Heart left ventricle (tissue), 13 donors: ENCODE measurements at regions not wholly inside any gene's neighbourhood (a gene's known extent, or its start where the extent isn't known, plus 50 kb on each side); places are given as distances from the start of the nearest gene placed in this dataset.

ENCODE experiments used
- POLR2A ChIP-seq, 2 donors: fragments of 450-650 bp; IDR thresholded peaks; one replicate each; pipeline ENCODE4 v1.6.1; 2017; ENCODE audit warnings: antibody characterized with exemption in 2 of 2, mild to moderate bottlenecking in 2 of 2, moderate library complexity in 2 of 2
- TF ChIP-seq, protein P1 (sequence below), 12 donors: fragments of 200-600 bp; sonication (generic) in 4 of 12; IDR thresholded peaks; one replicate each; pipeline versions ENCODE4 v1.5.0 to v1.8.0; 2018 to 2022; ENCODE audit warnings: antibody characterized with exemption in 12 of 12, mild to moderate bottlenecking in 5 of 12
- donor health status: ischemic (EF 13 %, LVEDD 7.1; RV severe dilation, severe dysfunction).
- donor health status: DM: no; HTN: yes; CAD: no.
- donor health status: DM: no; HTN: no; CAD: no.
- donor health status: ischemic (EF 25% LVEDD 6.9; RV normal size, moderate dysfunction).
- donor health status: ischemic (EF 25% LVEDD 5.7; RV mildly dilated, moderate dysfunction).
- donor health status: ischemic (EF 35%, LVEDD 5.7; RV mildly dilated, moderate dysfunction).
- donor health status: nonischemic (EF 11% LVEDD 7.7; RV severe dilation, severe dysfunction).
- donor health status: DM: yes; HTN: yes; CAD: no.
- donor health status: PGD.
- donor health status: ischemic (EF 29% LVEDD 5.4; RV normal size, mild dysfunction).
- donor health status: nonischemic (EF 23%, LVEDD 6.1; RV moderate dilation, normal function).

- TF ChIP-seq, protein P1, sequence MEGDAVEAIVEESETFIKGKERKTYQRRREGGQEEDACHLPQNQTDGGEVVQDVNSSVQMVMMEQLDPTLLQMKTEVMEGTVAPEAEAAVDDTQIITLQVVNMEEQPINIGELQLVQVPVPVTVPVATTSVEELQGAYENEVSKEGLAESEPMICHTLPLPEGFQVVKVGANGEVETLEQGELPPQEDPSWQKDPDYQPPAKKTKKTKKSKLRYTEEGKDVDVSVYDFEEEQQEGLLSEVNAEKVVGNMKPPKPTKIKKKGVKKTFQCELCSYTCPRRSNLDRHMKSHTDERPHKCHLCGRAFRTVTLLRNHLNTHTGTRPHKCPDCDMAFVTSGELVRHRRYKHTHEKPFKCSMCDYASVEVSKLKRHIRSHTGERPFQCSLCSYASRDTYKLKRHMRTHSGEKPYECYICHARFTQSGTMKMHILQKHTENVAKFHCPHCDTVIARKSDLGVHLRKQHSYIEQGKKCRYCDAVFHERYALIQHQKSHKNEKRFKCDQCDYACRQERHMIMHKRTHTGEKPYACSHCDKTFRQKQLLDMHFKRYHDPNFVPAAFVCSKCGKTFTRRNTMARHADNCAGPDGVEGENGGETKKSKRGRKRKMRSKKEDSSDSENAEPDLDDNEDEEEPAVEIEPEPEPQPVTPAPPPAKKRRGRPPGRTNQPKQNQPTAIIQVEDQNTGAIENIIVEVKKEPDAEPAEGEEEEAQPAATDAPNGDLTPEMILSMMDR (IDR thresholded peaks at IDR 0.05): no peak
- TF ChIP-seq POLR2A (IDR thresholded peaks at IDR 0.05): no peak
Measured at GRCh38 chr20:58161192-58161591, 67.3 kb downstream of the ANKRD60 start.
